HTR-8/SVneo (cell line): ENCODE measurements at regions not wholly inside any gene's neighbourhood (a gene's known extent, or its start where the extent isn't known, plus 50 kb on each side); places are given as distances from the start of the nearest gene placed in this dataset.

Source experiments
- DNase-seq: peaks from one replicate; pipeline ENCODE4 v3.0.0; 2011; ENCODE audit warnings: low spot score, mixed read lengths; ENCODE audit not compliant: insufficient read length
- FAIRE-seq: peaks from 2 replicates; lab custom pipeline; 2011; peaks lifted over from hg19 to GRCh38; lab: Jason Lieb, UNC

- no peak for DNase-seq
- FAIRE-seq, result no peak
Observed at GRCh38 chr12:45622210-45622937, 107.1 kb upstream of the ARID2 start.

- no peak for FAIRE-seq
- no peak for DNase-seq
Observed at GRCh38 chr12:45623221-45623620, 106.3 kb upstream of the ARID2 start.

GRCh38 chr12:45623940-45624339 is 105.6 kb upstream of the ARID2 start:
- FAIRE-seq (no peak), DNase-seq (no peak)

- FAIRE-seq (no peak), DNase-seq (no peak)
Observed at GRCh38 chr12:45626965-45627364, 102.5 kb upstream of the ARID2 start.

- DNase-seq (no peak), FAIRE-seq (no peak)
Observed at GRCh38 chr12:45627407-45628069, 102.0 kb upstream of the ARID2 start.

DNA sequence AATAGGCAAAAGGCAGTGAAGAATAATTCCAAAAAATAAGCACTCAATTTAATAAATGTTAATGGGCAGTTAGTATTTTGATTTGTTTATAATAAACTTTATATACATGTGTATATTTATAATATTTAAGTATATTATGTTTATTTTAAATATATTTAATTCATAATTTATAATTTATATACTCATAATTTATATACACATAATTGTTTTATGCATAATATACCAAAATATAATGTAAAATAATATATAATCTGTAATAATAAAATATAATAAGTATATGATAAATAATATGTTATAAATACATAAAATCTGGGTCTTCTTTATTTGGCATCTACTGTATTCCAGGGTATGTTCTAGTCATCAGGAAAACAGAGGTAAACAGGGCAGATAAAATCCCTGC is 100.2 kb upstream of the ARID2 start:
- DNase-seq, result no peak
- no peak for FAIRE-seq

- DNase-seq (no peak), FAIRE-seq (no peak)
Observed at GRCh38 chr12:45633733-45634132, 95.8 kb upstream of the ARID2 start.

- FAIRE-seq, result no peak
- no peak for DNase-seq
Observed at GRCh38 chr12:45634273-45634917, 95.1 kb upstream of the ARID2 start.

DNA sequence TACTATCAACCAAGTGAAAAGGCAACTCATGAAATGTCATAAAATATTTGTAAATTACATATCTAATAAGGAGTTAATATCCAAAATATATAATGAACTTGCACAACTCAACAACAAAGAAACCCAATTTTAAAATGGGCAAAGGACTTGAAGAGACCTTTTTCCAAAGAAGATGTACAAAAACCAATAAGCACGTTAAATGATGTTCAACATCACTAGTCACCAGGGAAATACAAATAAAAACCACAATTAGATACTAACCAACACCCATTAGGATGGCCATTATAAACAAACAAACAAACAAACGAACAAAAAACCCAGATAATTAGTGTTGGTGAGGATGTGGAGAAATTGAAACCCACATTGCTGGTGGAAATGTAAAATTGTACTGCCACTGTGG is 92.3 kb upstream of the ARID2 start:
- DNase-seq, result no peak
- FAIRE-seq, result no peak

DNA sequence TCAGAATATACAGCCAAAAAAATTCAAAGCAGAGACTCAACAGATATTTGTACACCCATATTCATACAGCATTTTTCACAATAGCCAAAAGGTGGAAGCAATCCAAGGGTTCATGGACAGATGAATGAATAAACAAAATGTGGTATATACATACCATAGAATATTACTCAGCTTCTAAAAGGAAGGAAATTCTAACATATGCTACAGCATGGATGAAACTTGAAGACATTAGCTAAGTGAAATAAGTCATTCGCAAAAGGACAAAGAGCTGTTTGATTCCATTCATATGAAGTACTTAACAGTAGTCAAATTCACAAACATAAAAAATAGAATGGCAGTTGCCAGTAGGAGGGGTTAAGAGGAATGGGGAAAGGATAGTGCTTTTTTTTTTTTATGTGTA is 91.8 kb upstream of the ARID2 start:
- DNase-seq (no peak), FAIRE-seq (no peak)

GRCh38 chr12:45638386-45638785 is 91.1 kb upstream of the ARID2 start:
- no peak for FAIRE-seq

GRCh38 chr12:45644541-45644940 is 85.0 kb upstream of the ARID2 start:
- no peak for FAIRE-seq

More at GRCh38 chr12:45638386-45638785, 91.1 kb upstream of the ARID2 start:
- DNase-seq, result no peak

GRCh38 chr12:45646851-45647581 is 82.5 kb upstream of the ARID2 start:
- DNase-seq, result no peak
- no peak for FAIRE-seq

More at GRCh38 chr12:45644541-45644940, 85.0 kb upstream of the ARID2 start:
- DNase-seq, result peak; percentile 39

DNA sequence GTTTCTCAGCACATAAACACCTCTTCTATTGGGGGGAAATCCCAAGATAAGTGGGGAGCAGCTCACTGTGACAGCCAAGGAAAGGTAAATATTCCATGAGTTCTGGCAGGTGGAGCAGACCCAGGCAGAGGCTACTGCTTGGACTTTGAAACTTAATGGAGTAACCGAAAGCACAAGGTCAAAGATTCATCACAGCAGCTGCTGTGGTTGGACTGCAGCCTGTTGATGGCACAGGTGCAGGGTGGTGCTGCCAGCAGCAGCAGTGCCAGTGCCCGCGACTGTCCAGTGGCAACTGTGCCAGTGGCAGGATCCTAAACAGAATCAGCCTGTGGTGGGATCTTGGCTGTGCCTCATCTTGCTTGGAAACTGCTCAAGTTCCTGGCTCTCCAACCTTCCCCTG is 81.4 kb upstream of the ARID2 start:
- FAIRE-seq, result no peak

DNA sequence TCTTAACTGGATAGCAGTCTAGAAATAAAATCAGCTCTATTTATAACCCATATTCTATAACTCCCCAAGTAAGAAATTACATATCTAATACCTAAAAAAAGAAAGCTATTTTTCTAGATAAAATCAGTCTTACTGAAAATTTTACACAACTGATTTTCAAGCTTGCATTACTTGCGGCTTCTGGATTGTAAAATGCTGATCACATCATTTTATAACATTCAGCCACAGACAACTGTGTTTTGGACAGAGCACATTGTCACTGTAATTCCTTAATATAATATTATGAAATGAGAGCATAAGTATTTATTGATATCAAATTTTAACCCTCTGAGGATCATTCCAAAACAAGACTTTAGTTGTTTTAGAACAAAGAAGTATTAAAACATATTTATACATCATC is 78.5 kb upstream of the ARID2 start:
- FAIRE-seq (no peak), DNase-seq (no peak)

More for the DNA sequence above, 81.4 kb upstream of the ARID2 start:
- DNase-seq, result no peak

GRCh38 chr12:45654002-45654665 is 75.4 kb upstream of the ARID2 start:
- DNase-seq (no peak), FAIRE-seq (no peak)

- peak; percentile 25 for DNase-seq
- peak; percentile 82 for FAIRE-seq
Observed at GRCh38 chr12:45655186-45655585, 74.3 kb upstream of the ARID2 start.

DNA sequence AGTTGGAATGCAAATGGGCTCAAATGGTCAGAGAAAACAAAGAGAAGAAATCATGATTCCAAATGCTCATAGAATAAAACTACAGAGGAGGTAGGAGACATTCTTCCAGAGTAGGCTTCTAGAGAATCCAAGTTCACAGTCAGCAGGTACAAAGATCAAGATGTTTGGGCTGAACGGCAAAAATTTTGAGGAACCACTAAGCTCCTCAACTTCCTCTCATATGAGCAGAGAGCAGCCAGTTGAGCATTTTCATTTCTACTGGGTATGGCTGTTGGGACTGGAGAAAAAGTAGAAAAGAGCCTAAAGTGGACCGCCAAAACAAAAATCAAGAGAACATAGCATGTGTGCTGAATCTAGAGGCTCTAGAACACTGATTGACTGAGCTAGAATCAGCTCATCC is 73.8 kb upstream of the ARID2 start:
- DNase-seq (no peak), FAIRE-seq (no peak)

GRCh38 chr12:45658020-45658419 is 71.5 kb upstream of the ARID2 start:
- FAIRE-seq (no peak), DNase-seq (no peak)

- DNase-seq (peak; percentile 18), FAIRE-seq (no peak)
Observed at GRCh38 chr12:45660330-45660729, 69.2 kb upstream of the ARID2 start.
